Hepatocyte (in vitro differentiated cells): ENCODE measurements at regions not wholly inside any gene's neighbourhood (a gene's known extent, or its start where the extent isn't known, plus 50 kb on each side); places are given as distances from the start of the nearest gene placed in this dataset.

Source experiments
- EZH2 ChIP-seq: fragments of 200-600 bp; sonication (generic); IDR thresholded peaks from 2 replicates; pipeline ENCODE4 v1.6.1; 2016; ENCODE audit warnings: antibody characterized with exemption, mild to moderate bottlenecking, borderline replicate concordance
- TF ChIP-seq, protein P1 (sequence below): fragments of 200-600 bp; sonication (generic); IDR thresholded peaks from 2 replicates; pipeline ENCODE4 v1.5.1; 2016; ENCODE audit warnings: antibody characterized with exemption, mild to moderate bottlenecking; ENCODE audit not compliant: poor library complexity

DNA sequence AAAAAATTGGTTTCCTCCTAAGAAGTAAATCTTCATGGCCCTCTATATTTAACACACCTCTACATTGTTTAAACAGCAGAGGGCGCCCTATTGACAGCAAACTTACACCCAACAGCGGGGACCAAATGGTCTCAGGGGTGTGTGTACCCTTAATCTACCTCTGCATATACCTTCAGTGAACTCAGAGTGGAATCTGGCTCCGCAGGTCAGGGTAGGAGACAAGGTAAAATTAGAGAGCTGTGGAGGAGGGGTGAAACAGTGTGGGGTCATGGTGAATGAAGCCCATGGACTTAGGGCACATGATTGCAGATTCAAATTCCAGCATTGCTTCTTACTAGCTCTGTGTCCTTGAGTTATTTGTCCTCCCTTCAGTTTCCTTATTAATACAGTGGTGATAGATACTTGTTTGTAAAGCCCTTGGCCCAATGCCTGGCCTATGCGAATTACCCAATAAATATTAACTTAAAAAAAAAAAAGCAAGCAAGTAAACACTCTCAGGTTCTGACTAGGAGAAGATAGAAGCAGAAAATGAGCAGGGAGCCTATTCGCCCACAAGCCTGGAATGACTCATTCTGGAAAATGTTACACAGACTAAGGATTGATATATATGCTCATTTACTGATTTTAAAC lies 122.9 kb downstream of the CAVIN4 start:
- TF ChIP-seq, protein P1, sequence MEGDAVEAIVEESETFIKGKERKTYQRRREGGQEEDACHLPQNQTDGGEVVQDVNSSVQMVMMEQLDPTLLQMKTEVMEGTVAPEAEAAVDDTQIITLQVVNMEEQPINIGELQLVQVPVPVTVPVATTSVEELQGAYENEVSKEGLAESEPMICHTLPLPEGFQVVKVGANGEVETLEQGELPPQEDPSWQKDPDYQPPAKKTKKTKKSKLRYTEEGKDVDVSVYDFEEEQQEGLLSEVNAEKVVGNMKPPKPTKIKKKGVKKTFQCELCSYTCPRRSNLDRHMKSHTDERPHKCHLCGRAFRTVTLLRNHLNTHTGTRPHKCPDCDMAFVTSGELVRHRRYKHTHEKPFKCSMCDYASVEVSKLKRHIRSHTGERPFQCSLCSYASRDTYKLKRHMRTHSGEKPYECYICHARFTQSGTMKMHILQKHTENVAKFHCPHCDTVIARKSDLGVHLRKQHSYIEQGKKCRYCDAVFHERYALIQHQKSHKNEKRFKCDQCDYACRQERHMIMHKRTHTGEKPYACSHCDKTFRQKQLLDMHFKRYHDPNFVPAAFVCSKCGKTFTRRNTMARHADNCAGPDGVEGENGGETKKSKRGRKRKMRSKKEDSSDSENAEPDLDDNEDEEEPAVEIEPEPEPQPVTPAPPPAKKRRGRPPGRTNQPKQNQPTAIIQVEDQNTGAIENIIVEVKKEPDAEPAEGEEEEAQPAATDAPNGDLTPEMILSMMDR: peak; percentile 64
- TF ChIP-seq EZH2: no peak
